PFSK-1 (cell line): ENCODE measurements at regions not wholly inside any gene's neighbourhood (a gene's known extent, or its start where the extent isn't known, plus 50 kb on each side); places are given as distances from the start of the nearest gene placed in this dataset.

Source experiments
- FOXP2 ChIP-seq: optimal IDR thresholded peaks from 2 replicates; pipeline ENCODE3; 2011; ENCODE audit warnings: borderline replicate concordance, control low read depth, inconsistent platforms; ENCODE audit not compliant: insufficient read depth; ENCODE audit errors: extremely low read length, extremely low read depth
- POLR2AphosphoS5 ChIP-seq: IDR thresholded peaks from 2 replicates; pipeline ENCODE4 v1.6.1; 2012; ENCODE audit warnings: low read depth, mild to moderate bottlenecking, control low read depth, low read length, moderate library complexity
- REST ChIP-seq, 2 experiments: IDR thresholded peaks; 2 replicates each; pipeline versions ENCODE4 v1.6.1 to v1.8.0; 2011 to 2012; ENCODE audit warnings: low read depth in 2 of 2, low read length in 2 of 2, control low read depth in 1 of 2, inconsistent platforms in 1 of 2, mild to moderate bottlenecking in 1 of 2, moderate library complexity in 1 of 2; ENCODE audit not compliant: insufficient read depth in 1 of 2
- SIN3A ChIP-seq: IDR thresholded peaks from 2 replicates; pipeline ENCODE4 v1.6.1; 2012; ENCODE audit warnings: mild to moderate bottlenecking, low read length, moderate library complexity, borderline replicate concordance; ENCODE audit not compliant: insufficient read depth
- TAF1 ChIP-seq: IDR thresholded peaks from 2 replicates; pipeline ENCODE4 v1.6.1; 2012; ENCODE audit warnings: low read length, control low read depth, borderline replicate concordance; ENCODE audit not compliant: insufficient read depth

GRCh38 chr6:145148776-145149175 is 586.5 kb downstream of the EPM2A start:
- no peak for TF ChIP-seq SIN3A
- no peak for TF ChIP-seq FOXP2
- no peak for TF ChIP-seq TAF1
- no peak for TF ChIP-seq REST (IDR thresholded peaks at IDR 0.05; ENCODE audit: insufficient read depth in 1 of 2, low read depth in 2 of 2, low read length in 2 of 2)
- no peak for TF ChIP-seq POLR2AphosphoS5

- TF ChIP-seq TAF1 = no peak
Observed at GRCh38 chr6:145151624-145152023, 583.7 kb downstream of the EPM2A start.

GRCh38 chr6:145153495-145153894 is 581.8 kb downstream of the EPM2A start:
- TF ChIP-seq REST (IDR thresholded peaks at IDR 0.05; ENCODE audit: insufficient read depth in 1 of 2, low read depth in 2 of 2, low read length in 2 of 2) = no peak
- TF ChIP-seq TAF1 = no peak
- no peak for TF ChIP-seq FOXP2
- TF ChIP-seq POLR2AphosphoS5 = no peak
- no peak for TF ChIP-seq SIN3A

GRCh38 chr6:145155411-145155810 is 579.9 kb downstream of the EPM2A start:
- TF ChIP-seq TAF1 (no peak), SIN3A (no peak), FOXP2 (no peak), POLR2AphosphoS5 (no peak), REST (IDR thresholded peaks at IDR 0.05; ENCODE audit: insufficient read depth in 1 of 2, low read depth in 2 of 2, low read length in 2 of 2) (no peak)

- TF ChIP-seq FOXP2 = no peak
- no peak for TF ChIP-seq SIN3A
- TF ChIP-seq REST (IDR thresholded peaks at IDR 0.05; ENCODE audit: insufficient read depth in 1 of 2, low read depth in 2 of 2, low read length in 2 of 2) = no peak
- TF ChIP-seq TAF1 = no peak
- TF ChIP-seq POLR2AphosphoS5 = no peak
Observed at GRCh38 chr6:145155873-145156782, 579.2 kb downstream of the EPM2A start.
